SK-N-MC (cell line): ENCODE measurements at regions not wholly inside any gene's neighbourhood (a gene's known extent, or its start where the extent isn't known, plus 50 kb on each side); places are given as distances from the start of the nearest gene placed in this dataset.
"Not testable (repeated sequence)": the region's sequence is repeated elsewhere in the genome, so short reads cannot be mapped to it uniquely, and the experiment has no call there.

Source experiments
- DNase-seq: peaks from one replicate; pipeline ENCODE4 v3.0.0-alpha.2; 2011; ENCODE audit warnings: low read depth, low spot score
- H3K27ac ChIP-seq: fragments of 200-600 bp; sonication (generic); 2 replicates; pipeline ENCODE4 v1.5.1; 2016; ENCODE audit warnings: mixed run types
- H3K36me3 ChIP-seq: fragments of 200-600 bp; sonication (generic); 2 replicates; pipeline ENCODE4 v1.6.1; 2017; ENCODE audit warnings: antibody characterized with exemption, low read length, mixed read lengths; ENCODE audit not compliant: insufficient read depth
- H3K4me3 ChIP-seq: fragments of 200-600 bp; sonication (generic); 2 replicates; pipeline ENCODE4 v1.5.1; 2016
- H3K9ac ChIP-seq: fragments of 200-600 bp; sonication (generic); 2 replicates; pipeline ENCODE4 v1.8.0; 2017; ENCODE audit warnings: mixed run types, mixed read lengths; ENCODE audit not compliant: insufficient read length
- H3K9me3 ChIP-seq: fragments of 200-600 bp; sonication (generic); 2 replicates; pipeline ENCODE4 v1.6.1; 2017; ENCODE audit warnings: low read depth, mild to moderate bottlenecking, antibody characterized with exemption, low read length, moderate library complexity, mixed read lengths
- EZH2 ChIP-seq: fragments of 200-600 bp; sonication (generic); IDR thresholded peaks from one replicate; pipeline ENCODE4 v1.6.1; 2017; ENCODE audit warnings: antibody characterized with exemption
- FOXP2 ChIP-seq: optimal IDR thresholded peaks from 2 replicates; pipeline ENCODE3; 2011; ENCODE audit warnings: mild to moderate bottlenecking, moderate library complexity; ENCODE audit not compliant: insufficient read depth; ENCODE audit errors: extremely low read length, control extremely low read depth
- POLR2AphosphoS5 ChIP-seq: IDR thresholded peaks from 2 replicates; pipeline ENCODE4 v1.6.1; 2012; ENCODE audit warnings: mild to moderate bottlenecking, low read depth, low read length, borderline replicate concordance

GRCh38 chr3:98670020-98670419 is 76.6 kb upstream of the CPOX start:
- no peak for DNase-seq
- Histone ChIP-seq H3K9ac (no peak overlapping the region), H3K36me3 (no peaks in the 10 kb centered on the region), H3K27ac (no peak overlapping the region), H3K9me3 (no peaks in the 10 kb centered on the region), H3K4me3 (no peak overlapping the region)
- no peak for TF ChIP-seq POLR2AphosphoS5
- TF ChIP-seq EZH2, result no peak
- TF ChIP-seq FOXP2, result no peak

- Histone ChIP-seq H3K9ac (no peak overlapping the region), H3K4me3 (no peak overlapping the region), H3K9me3 (no peaks in the 10 kb centered on the region), H3K27ac (no peak overlapping the region), H3K36me3 (no peaks in the 10 kb centered on the region)
- TF ChIP-seq POLR2AphosphoS5 (no peak), EZH2 (no peak), FOXP2 (no peak)
- DNase-seq, result no peak
Measured at GRCh38 chr3:98679986-98680385, 83.2 kb upstream of the ST3GAL6 start.

DNA sequence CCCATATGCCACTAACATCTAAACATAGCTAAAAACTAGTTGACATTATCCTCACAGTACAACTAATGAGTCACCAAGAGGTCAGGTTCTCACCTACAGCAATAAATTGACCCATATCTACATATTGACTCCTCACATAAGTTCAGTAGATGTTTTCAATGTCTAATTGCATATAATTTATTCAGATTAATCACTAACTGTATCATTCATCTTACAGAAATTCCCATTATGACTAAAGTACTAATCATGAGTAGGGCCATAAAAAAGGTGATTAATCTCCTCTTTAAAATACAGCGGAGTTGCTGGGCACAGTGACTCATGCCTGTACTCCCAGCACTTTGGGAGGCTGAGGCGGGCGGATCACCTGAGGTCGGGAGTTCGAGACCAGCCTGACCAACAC is 82.4 kb upstream of the ST3GAL6 start:
- Histone ChIP-seq H3K9me3 (no peaks in the 10 kb centered on the region), H3K9ac (no peak overlapping the region), H3K36me3 (no peaks in the 10 kb centered on the region), H3K27ac (no peak overlapping the region), H3K4me3 (no peak overlapping the region)
- TF ChIP-seq POLR2AphosphoS5, result no peak
- DNase-seq, result no peak

DNA sequence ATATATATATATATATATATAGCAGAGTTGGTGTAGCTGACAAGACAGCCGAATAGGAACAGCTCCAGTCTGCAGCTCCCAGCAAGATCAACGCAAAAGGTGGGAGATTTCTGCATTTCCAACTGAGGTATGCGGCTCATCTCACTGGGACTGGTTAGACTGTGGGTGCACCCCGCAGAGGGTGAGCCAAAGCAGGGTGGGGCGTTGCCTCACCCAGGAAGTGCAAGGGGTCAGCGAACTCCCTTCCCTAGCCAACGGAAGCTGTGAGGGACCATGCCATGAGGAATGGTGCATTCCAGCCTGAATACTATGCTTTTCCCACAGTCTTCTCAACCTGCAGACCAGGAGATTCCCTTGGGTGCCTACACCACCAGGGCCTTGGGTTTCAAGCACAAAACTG is 81.7 kb upstream of the ST3GAL6 start:
- H3K36me3 ChIP-seq, result no peaks in the 10 kb centered on the region
- no peak overlapping the region for H3K4me3 ChIP-seq
- no peak overlapping the region for H3K27ac ChIP-seq
- TF ChIP-seq POLR2AphosphoS5, result no peak
- no peak for TF ChIP-seq EZH2
- no peak for TF ChIP-seq FOXP2
- H3K9ac ChIP-seq, result no peak overlapping the region
- H3K9me3 ChIP-seq, result no peaks in the 10 kb centered on the region
- DNase-seq, result no peak

- not testable (repeated sequence) for H3K9me3 ChIP-seq, H3K4me3 ChIP-seq, DNase-seq, H3K27ac ChIP-seq, H3K9ac ChIP-seq, H3K36me3 ChIP-seq
Measured at GRCh38 chr3:98682391-98682790, 80.7 kb upstream of the ST3GAL6 start.

DNA sequence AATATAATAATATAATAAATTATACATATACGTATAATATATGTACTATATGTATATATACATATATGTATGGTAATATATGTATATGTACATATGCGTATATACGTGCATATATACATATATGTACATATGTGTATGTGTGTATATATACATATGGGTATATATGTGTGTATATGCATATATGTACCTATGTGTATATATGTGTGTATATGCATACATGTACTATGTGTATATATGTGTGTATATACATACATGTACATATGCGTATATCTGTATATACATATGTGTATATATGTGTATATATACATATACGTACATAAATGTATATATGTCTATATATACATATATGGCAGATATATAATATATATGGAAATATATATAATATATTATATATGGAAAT is 74.8 kb upstream of the ST3GAL6 start:
- Histone ChIP-seq H3K4me3 (no peak overlapping the region), H3K27ac (no peak overlapping the region), H3K9ac (no peak overlapping the region), H3K9me3 (no peaks in the 10 kb centered on the region), H3K36me3 (no peaks in the 10 kb centered on the region)
- DNase-seq, result no peak
- TF ChIP-seq FOXP2 (no peak), POLR2AphosphoS5 (no peak), EZH2 (no peak)

DNA sequence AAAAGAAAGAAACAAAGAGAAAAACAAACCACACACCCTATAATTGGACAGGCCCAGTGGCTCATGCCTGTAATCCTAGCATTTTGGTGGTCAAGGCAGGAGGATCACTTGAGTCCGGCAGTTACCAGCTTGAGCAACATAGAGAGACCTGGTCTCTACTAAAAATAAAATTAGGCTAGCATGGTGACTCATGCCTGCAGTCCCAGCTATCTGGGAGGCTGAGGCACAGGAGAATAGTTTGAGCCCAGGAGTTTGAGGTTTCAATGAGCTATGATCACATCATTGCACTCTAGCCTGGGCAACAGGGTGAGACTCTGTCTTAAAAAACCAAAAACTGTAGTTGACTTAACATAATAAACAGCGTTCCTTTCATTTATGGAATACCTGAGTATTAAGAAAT is 72.3 kb upstream of the ST3GAL6 start:
- TF ChIP-seq EZH2, result no peak
- no peak overlapping the region for H3K27ac ChIP-seq
- H3K9ac ChIP-seq, result no peak overlapping the region
- H3K9me3 ChIP-seq, result no peaks in the 10 kb centered on the region
- H3K4me3 ChIP-seq, result no peak overlapping the region
- no peaks in the 10 kb centered on the region for H3K36me3 ChIP-seq
- DNase-seq, result no peak

DNA sequence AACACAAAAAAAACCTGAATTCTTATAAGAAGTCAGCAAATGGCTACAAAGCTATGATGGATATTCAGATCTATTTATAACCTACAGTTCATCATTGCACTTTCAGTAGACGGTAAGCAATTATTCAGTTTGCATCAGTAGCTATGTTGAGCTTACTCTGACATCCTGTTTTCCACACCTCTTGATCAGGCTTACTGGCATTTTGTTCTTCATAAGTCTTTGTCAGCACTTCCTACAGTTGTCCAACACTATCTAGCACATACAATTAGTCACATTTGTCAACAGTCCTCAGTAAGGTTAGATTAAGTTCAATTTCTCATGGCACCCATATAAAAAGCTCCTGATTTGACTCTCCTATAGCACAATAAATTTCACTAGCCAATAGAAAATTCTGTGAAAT is 71.2 kb upstream of the ST3GAL6 start:
- Histone ChIP-seq H3K9ac (no peak overlapping the region), H3K9me3 (no peaks in the 10 kb centered on the region), H3K4me3 (no peak overlapping the region), H3K27ac (no peak overlapping the region), H3K36me3 (no peaks in the 10 kb centered on the region)
- no peak for DNase-seq
- no peak for TF ChIP-seq FOXP2

GRCh38 chr3:98692787-98693473 is 70.2 kb upstream of the ST3GAL6 start:
- no peak overlapping the region for H3K9ac ChIP-seq
- H3K36me3 ChIP-seq, result no peaks in the 10 kb centered on the region
- no peak overlapping the region for H3K4me3 ChIP-seq
- no peak for DNase-seq
- no peak overlapping the region for H3K27ac ChIP-seq
- no peaks in the 10 kb centered on the region for H3K9me3 ChIP-seq
- TF ChIP-seq FOXP2, result no peak
- no peak for TF ChIP-seq POLR2AphosphoS5
- no peak for TF ChIP-seq EZH2

- H3K36me3 ChIP-seq, result no peaks in the 10 kb centered on the region
- H3K4me3 ChIP-seq, result no peak overlapping the region
- no peak for TF ChIP-seq FOXP2
- no peak for TF ChIP-seq EZH2
- TF ChIP-seq POLR2AphosphoS5, result no peak
- H3K9ac ChIP-seq, result no peak overlapping the region
- no peak overlapping the region for H3K27ac ChIP-seq
- no peak for DNase-seq
- H3K9me3 ChIP-seq, result no peaks in the 10 kb centered on the region
Measured at GRCh38 chr3:98695796-98696195, 67.3 kb upstream of the ST3GAL6 start.

- H3K9me3 ChIP-seq, DNase-seq, H3K27ac ChIP-seq, H3K4me3 ChIP-seq, H3K36me3 ChIP-seq, H3K9ac ChIP-seq: not testable (repeated sequence)
Measured at GRCh38 chr3:98696296-98696695, 66.8 kb upstream of the ST3GAL6 start.
